Tibial nerve (tissue), 4 donors: ENCODE measurements at regions not wholly inside any gene's neighbourhood (a gene's known extent, or its start where the extent isn't known, plus 50 kb on each side); places are given as distances from the start of the nearest gene placed in this dataset.

Source experiments
- DNase-seq, 2 donors: peaks; one replicate each; pipeline ENCODE4 v3.0.0-alpha.2; 2019; ENCODE audit warnings: low spot score in 2 of 2
- H3K27ac ChIP-seq, 4 donors: fragments of 200-600 bp; sonication (generic) in 3 of 4; one replicate each; pipeline ENCODE4 v1.5.1; 2017 to 2019; ENCODE audit warnings: mild to moderate bottlenecking in 1 of 4
- H3K27me3 ChIP-seq, 2 donors: fragments of 200-600 bp; sonication (generic) in 1 of 2; one replicate each; pipeline versions ENCODE4 v1.5.1 to v1.6.0; 2017 to 2019
- H3K36me3 ChIP-seq, 3 donors: fragments of 200-600 bp; sonication (generic); one replicate each; pipeline ENCODE4 v1.5.1; 2018 to 2019
- H3K4me1 ChIP-seq, 4 donors: fragments of 200-600 bp; sonication (generic) in 3 of 4; one replicate each; pipeline ENCODE4 v1.5.1; 2017 to 2019
- H3K4me3 ChIP-seq, 4 donors: fragments of 200-600 bp; sonication (generic) in 3 of 4; one replicate each; pipeline ENCODE4 v1.5.1; 2017 to 2019; ENCODE audit warnings: mild to moderate bottlenecking in 1 of 4, moderate library complexity in 1 of 4
- H3K9me3 ChIP-seq, 4 donors: fragments of 200-600 bp; sonication (generic) in 3 of 4; one replicate each; pipeline ENCODE4 v1.5.1; 2017 to 2019
- CTCF ChIP-seq, 5 experiments: fragments of 200-600 bp in 3 of 5; fragments of 450-650 bp in 2 of 5; sonication (generic) in 3 of 5; IDR thresholded peaks; one replicate each; pipeline ENCODE4 v1.5.1; 2016 to 2019; ENCODE audit warnings: antibody characterized with exemption in 5 of 5, mild to moderate bottlenecking in 3 of 5, moderate library complexity in 2 of 5
- EP300 ChIP-seq, 2 donors: sonication (generic); formaldehyde crosslinking; IDR thresholded peaks; one replicate each; pipeline ENCODE4 v1.6.1; 2017; ENCODE audit warnings: antibody characterized with exemption in 2 of 2, mild to moderate bottlenecking in 1 of 2
- POLR2A ChIP-seq, 2 donors: fragments of 450-650 bp; IDR thresholded peaks; one replicate each; pipeline ENCODE4 v1.6.1; 2017; ENCODE audit warnings: antibody characterized with exemption in 2 of 2, mild to moderate bottlenecking in 2 of 2, moderate library complexity in 2 of 2
- WGBS, 2 donors: methylation state at CpG; one replicate each; pipeline ENCODE4 v1.1.5; 2018; 5-methylcytosine and 5-hydroxymethylcytosine counted together

DNA sequence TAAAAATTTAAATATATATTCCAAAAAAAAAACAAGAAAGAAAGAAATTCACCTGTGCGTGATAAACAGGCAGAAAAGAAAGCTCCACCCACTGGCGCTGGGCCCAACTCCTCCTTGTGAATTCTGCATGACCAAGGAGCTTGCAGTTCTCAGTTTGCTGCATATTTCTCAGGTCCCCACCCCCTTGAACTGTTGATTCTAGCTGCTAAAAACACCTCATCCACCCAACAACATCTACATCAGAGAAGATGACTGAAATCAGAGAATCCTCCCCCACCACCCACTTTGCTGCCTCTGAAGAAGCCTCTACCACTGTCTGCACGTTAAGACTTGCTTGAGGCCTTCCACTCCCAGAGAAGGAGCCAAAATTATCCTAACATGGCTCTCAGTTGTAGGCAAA lies 104.8 kb downstream of the RGS2 start:
- Histone ChIP-seq H3K4me1 (no peaks in the 10 kb centered on the region), H3K9me3 (no peaks in the 10 kb centered on the region), H3K27ac (no peak overlapping the region), H3K27me3 (no peaks in the 10 kb centered on the region), H3K36me3 (no peaks in the 10 kb centered on the region), H3K4me3 (no peak overlapping the region)
- no peak for DNase-seq
- 61 to 69% methylated on average over 3 of the region's 3 CpGs for WGBS, 2 donors
- TF ChIP-seq POLR2A (IDR thresholded peaks at IDR 0.05) (no peak), CTCF (IDR thresholded peaks at IDR 0.05) (no peak), EP300 (IDR thresholded peaks at IDR 0.05) (no peak)

DNA sequence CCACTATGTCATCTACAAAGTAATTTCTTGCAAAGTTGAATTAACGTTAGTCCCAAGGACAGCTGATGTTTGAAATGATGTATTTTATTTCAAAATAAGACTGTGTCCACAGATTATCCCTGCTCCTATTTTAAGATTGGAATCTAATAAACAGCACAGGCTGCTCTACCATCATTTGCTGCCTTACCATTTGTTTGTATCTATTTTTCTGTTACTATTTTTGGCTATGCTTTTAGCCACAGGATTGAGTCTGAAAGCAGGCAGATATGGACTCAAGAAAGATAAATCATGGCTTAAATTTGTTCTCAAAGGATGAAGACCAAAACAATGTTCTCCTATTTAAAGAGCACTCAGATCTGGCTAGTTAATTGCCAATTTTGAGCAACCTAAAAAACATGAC lies 105.3 kb downstream of the RGS2 start:
- no peak for DNase-seq
- no peaks in the 10 kb centered on the region for H3K36me3 ChIP-seq
- H3K27me3 ChIP-seq = no peaks in the 10 kb centered on the region
- WGBS, 2 donors = 84% methylated on average over 1 of the region's 1 CpG
- H3K9me3 ChIP-seq = no peaks in the 10 kb centered on the region
- H3K4me1 ChIP-seq = no peaks in the 10 kb centered on the region
- H3K4me3 ChIP-seq = no peak overlapping the region
- no peak for TF ChIP-seq EP300 (IDR thresholded peaks at IDR 0.05)
- TF ChIP-seq CTCF (IDR thresholded peaks at IDR 0.05) = no peak
- TF ChIP-seq POLR2A (IDR thresholded peaks at IDR 0.05) = no peak
- no peak overlapping the region for H3K27ac ChIP-seq

DNA sequence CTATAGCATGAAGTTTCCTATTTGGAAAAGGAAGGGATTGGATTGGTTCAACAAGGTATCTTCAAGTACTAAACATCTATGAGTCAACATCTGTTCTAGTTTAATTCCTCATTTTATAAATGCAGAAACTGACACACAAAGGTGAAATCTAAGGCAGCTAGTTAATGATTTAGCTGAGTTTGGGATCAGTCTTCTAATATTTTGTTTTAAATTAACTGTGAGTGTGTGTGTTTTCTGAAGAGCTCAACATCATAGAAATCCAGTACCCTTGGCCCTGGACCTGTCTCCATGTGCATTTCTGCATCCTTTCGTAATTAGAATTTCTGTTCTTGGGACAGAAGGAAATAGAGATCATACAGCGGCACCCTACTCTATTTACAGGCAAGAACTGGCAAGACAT lies 105.9 kb downstream of the RGS2 start:
- no peak overlapping the region for H3K4me3 ChIP-seq
- 74 to 86% methylated on average over 2 of the region's 2 CpGs for WGBS, 2 donors
- no peaks in the 10 kb centered on the region for H3K36me3 ChIP-seq
- H3K27me3 ChIP-seq = no peaks in the 10 kb centered on the region
- no peak for DNase-seq
- H3K27ac ChIP-seq = no peak overlapping the region
- no peaks in the 10 kb centered on the region for H3K9me3 ChIP-seq
- TF ChIP-seq CTCF (IDR thresholded peaks at IDR 0.05) = no peak
- TF ChIP-seq POLR2A (IDR thresholded peaks at IDR 0.05) = no peak
- no peak for TF ChIP-seq EP300 (IDR thresholded peaks at IDR 0.05)
- H3K4me1 ChIP-seq = no peaks in the 10 kb centered on the region

DNA sequence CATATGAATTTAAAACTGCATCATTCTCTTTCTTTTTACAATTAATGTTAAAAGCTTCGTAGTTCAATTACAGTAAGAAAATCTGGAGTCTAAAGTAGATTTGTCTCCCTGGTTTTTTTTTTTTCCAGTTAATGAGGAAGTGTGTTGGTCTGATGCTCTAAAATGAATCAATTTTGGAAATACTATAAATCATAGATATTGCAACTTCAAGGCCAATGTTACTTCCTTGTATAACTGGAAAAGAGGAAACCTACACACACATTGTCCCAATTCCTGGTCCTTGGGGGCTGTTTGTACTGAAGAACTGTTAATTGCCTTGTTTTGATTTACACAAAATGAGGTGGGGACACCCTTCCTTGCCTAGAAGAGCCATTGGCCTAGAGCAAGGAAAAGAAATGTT lies 107.2 kb downstream of the RGS2 start:
- no peak for TF ChIP-seq CTCF (IDR thresholded peaks at IDR 0.05)
- Histone ChIP-seq H3K9me3 (no peaks in the 10 kb centered on the region), H3K27ac (no peak overlapping the region), H3K27me3 (no peaks in the 10 kb centered on the region), H3K36me3 (no peaks in the 10 kb centered on the region), H3K4me3 (no peak overlapping the region), H3K4me1 (no peaks in the 10 kb centered on the region)
- no peak for DNase-seq
- WGBS, 2 donors = 53 to 57% methylated on average over 1 of the region's 1 CpG

DNA sequence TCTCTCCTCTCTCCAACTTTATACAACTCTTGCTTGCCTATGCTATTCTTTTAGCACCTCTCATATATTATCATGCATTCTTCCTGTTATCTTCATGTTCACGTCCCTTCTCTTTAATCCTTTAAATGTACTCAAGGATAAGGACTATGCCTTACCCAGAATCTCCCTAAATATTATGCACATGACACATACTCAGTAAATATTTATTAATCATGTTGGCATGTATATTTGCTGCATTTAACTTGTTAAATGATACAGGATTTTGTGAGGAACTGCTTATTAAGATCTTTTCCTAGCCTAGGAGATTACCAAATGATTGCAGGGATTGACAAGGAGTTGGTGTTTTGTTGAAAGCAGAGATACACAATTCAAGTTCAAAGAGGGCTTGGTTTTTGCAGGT lies 109.4 kb downstream of the RGS2 start:
- TF ChIP-seq EP300 (IDR thresholded peaks at IDR 0.05) (no peak), POLR2A (IDR thresholded peaks at IDR 0.05) (no peak), CTCF (IDR thresholded peaks at IDR 0.05) (no peak)
- H3K4me1 ChIP-seq = no peaks in the 10 kb centered on the region
- H3K36me3 ChIP-seq = no peaks in the 10 kb centered on the region
- DNase-seq = no peak
- no peak overlapping the region for H3K4me3 ChIP-seq
- WGBS, 2 donors = 84 to 88% methylated on average over 1 of the region's 1 CpG
- no peaks in the 10 kb centered on the region for H3K9me3 ChIP-seq
- H3K27me3 ChIP-seq = no peaks in the 10 kb centered on the region
- H3K27ac ChIP-seq = no peak overlapping the region
